Lower leg skin (tissue), 3 donors: ENCODE measurements at regions not wholly inside any gene's neighbourhood (a gene's known extent, or its start where the extent isn't known, plus 50 kb on each side); places are given as distances from the start of the nearest gene placed in this dataset.

Experiments used
- CTCF ChIP-seq, 3 donors: fragments of 450-650 bp; IDR thresholded peaks; one replicate each; pipeline ENCODE4 v1.5.1; 2016; ENCODE audit warnings: antibody characterized with exemption in 3 of 3, mild to moderate bottlenecking in 3 of 3, moderate library complexity in 2 of 3
- POLR2A ChIP-seq, 2 donors: fragments of 450-650 bp; IDR thresholded peaks; one replicate each; pipeline ENCODE4 v1.6.1; 2016 to 2017; ENCODE audit warnings: antibody characterized with exemption in 2 of 2, mild to moderate bottlenecking in 1 of 2, moderate library complexity in 1 of 2

GRCh38 chr5:159775890-159776289 lies 140.4 kb upstream of the ADRA1B start:
- TF ChIP-seq POLR2A (IDR thresholded peaks at IDR 0.05) = no peak
- no peak for TF ChIP-seq CTCF (IDR thresholded peaks at IDR 0.05)
